Ovary (tissue), 7 donors: ENCODE measurements at regions not wholly inside any gene's neighbourhood (a gene's known extent, or its start where the extent isn't known, plus 50 kb on each side); places are given as distances from the start of the nearest gene placed in this dataset.

Experiments used
- DNase-seq, 5 donors: peaks; one replicate each; pipeline ENCODE4 v3.0.0-alpha.2; 2019 to 2020
- H3K27ac ChIP-seq, 2 donors: fragments of 200-600 bp; one replicate each; pipeline versions ENCODE4 v1.5.1 to v1.8.0; 2019 to 2022
- H3K27me3 ChIP-seq: fragments of 200-600 bp; one replicate; pipeline ENCODE4 v1.8.0; 2022
- H3K36me3 ChIP-seq: fragments of 200-600 bp; sonication (generic); one replicate; pipeline ENCODE4 v1.5.1; 2019
- H3K4me1 ChIP-seq: one replicate; pipeline ENCODE4 v1.8.1; 2013; ENCODE audit warnings: mild to moderate bottlenecking, moderate library complexity; ENCODE audit not compliant: insufficient read depth
- H3K4me3 ChIP-seq: fragments of 200-600 bp; sonication (generic); one replicate; pipeline ENCODE4 v1.5.1; 2017
- H3K9me3 ChIP-seq, 2 donors: fragments of 200-600 bp in 1 of 2; sonication (generic) in 1 of 2; one replicate each; pipeline versions ENCODE4 v1.5.1 to v1.8.1; 2013 to 2019; ENCODE audit warnings: mild to moderate bottlenecking in 1 of 2, moderate library complexity in 1 of 2
- EP300 ChIP-seq: sonication (generic); formaldehyde crosslinking; IDR thresholded peaks from one replicate; pipeline ENCODE4 v1.6.1; 2017; ENCODE audit warnings: antibody characterized with exemption
- POLR2A ChIP-seq: fragments of 450-650 bp; IDR thresholded peaks from one replicate; pipeline ENCODE4 v1.6.1; 2017; ENCODE audit warnings: antibody characterized with exemption, mild to moderate bottlenecking, moderate library complexity
- WGBS, 3 donors: extraction: QIAGEN DNeasy Blood & Tissue Kit in 1 of 3; methylation state at CpG; one replicate each; pipeline versions ENCODE4 v1.1.5 to v1.1.7; 2013 to 2017; 5-methylcytosine and 5-hydroxymethylcytosine counted together
- intact Hi-C, 4 donors: fragments of 100-400 bp; cut with DNase I; formaldehyde crosslinking; loops; one replicate each; pipeline versions ENCODE4 v1.11.0 to v1.15.1; 2022 to 2023
- TF ChIP-seq, protein P1 (sequence below), 3 donors: fragments of 450-650 bp in 2 of 3; fragments of 200-600 bp in 1 of 3; IDR thresholded peaks; one replicate each; pipeline versions ENCODE4 v1.5.1 to v1.8.0; 2016 to 2022; ENCODE audit warnings: antibody characterized with exemption in 3 of 3, mild to moderate bottlenecking in 1 of 3
- donor health status: DM: no; HTN: no; CAD: no; lungs with moderate emphysema.
- donor health status: DM: no; HTN: no; CAD: no.
- donor health status: Bipolar disorder and iron deficiency.
- donor health status: DM: no; HTN: no; CAD: no.
- donor health status: DM: yes; HTN: yes; CAD: no.

DNA sequence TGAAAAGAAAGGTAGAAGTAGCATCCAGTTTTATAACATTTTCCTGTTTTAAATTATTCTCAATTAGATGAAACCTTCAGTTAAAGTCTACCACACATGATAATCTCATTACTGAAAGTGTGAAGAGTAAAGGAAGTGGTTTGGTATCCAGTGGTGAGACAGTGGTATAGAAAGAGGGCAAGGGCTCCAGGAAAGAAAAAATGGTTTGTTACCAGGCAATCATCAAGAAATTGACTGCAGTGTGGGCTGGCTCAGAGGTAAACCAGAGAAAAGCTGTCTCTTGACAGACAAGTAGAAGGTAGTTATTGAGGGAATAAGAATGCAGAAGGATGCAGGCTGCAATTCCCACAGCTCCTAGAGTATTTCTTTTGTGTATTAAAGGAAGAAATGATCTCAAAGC, 406.2 kb downstream of the TLL1 start:
- DNase-seq: no peak
- Histone ChIP-seq H3K4me1 (no peaks in the 10 kb centered on the region), H3K36me3 (no peaks in the 10 kb centered on the region), H3K4me3 (no peak overlapping the region), H3K27me3 (no peaks in the 10 kb centered on the region), H3K27ac (no peak overlapping the region), H3K9me3 (no peaks in the 10 kb centered on the region)
- intact Hi-C loops: no loop called here
- TF ChIP-seq, protein P1, sequence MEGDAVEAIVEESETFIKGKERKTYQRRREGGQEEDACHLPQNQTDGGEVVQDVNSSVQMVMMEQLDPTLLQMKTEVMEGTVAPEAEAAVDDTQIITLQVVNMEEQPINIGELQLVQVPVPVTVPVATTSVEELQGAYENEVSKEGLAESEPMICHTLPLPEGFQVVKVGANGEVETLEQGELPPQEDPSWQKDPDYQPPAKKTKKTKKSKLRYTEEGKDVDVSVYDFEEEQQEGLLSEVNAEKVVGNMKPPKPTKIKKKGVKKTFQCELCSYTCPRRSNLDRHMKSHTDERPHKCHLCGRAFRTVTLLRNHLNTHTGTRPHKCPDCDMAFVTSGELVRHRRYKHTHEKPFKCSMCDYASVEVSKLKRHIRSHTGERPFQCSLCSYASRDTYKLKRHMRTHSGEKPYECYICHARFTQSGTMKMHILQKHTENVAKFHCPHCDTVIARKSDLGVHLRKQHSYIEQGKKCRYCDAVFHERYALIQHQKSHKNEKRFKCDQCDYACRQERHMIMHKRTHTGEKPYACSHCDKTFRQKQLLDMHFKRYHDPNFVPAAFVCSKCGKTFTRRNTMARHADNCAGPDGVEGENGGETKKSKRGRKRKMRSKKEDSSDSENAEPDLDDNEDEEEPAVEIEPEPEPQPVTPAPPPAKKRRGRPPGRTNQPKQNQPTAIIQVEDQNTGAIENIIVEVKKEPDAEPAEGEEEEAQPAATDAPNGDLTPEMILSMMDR (IDR thresholded peaks at IDR 0.05): no peak
- TF ChIP-seq EP300 (no peak), POLR2A (no peak)

DNA sequence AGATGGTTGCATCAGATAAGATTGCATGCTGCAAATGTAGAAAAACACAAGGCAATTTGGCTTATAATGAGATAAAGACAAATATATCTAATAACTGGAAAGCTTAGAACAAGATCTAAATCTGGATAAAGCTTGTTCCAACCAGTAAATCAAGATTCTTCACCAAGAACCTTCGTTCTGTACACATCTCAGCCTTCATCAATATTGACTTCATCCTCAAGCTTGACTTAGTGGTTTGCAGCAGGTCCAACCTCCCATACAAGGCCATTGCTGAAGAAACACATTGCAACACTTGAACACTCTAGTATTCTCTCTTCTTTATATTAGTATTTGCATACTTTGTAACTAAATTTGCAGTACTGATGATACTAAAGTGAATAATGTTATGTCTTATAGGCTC, 407.6 kb downstream of the TLL1 start:
- Histone ChIP-seq H3K36me3 (no peaks in the 10 kb centered on the region), H3K4me3 (no peak overlapping the region), H3K4me1 (no peaks in the 10 kb centered on the region), H3K27ac (no peak overlapping the region), H3K27me3 (no peaks in the 10 kb centered on the region), H3K9me3 (no peaks in the 10 kb centered on the region)
- DNase-seq: no peak
- TF ChIP-seq, protein P1 (IDR thresholded peaks at IDR 0.05): no peak
- TF ChIP-seq POLR2A (no peak), EP300 (no peak)
- intact Hi-C loops: no loop called here
- WGBS, 3 donors: 44 to 58% (median 47%) methylated on average over 1 of the region's 1 CpG

DNA sequence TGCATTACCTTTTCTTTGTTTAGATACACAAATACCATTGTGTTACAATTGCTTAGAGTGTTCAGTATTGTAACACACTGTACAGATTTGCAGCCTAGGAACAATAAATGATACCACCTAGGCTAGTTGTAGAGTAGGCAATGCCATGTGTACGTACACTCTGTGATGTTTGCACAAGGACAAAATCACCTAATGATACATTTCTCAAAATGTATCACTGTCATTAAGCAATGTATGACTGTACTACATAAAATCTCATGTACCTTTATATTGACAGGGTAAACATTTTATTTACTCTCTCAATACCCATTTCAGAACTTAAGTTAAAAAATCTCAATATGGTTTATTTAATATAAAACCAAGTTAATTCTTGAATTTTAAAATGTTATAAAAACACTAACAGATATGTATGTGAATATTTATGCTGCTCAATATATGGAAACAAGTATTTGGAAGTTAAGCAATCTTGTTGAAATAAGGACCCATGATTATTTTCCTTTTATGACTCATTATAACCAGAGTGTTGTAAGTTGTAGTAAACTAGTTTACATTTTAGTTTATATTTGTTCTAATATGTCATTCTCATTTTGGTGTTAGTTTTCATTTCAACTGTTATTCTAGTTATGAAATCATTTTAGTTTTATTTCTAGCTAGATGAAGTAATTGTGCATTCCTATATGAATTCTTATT, 409.2 kb downstream of the TLL1 start:
- Histone ChIP-seq H3K4me3 (no peak overlapping the region), H3K27ac (no peak overlapping the region), H3K9me3 (no peaks in the 10 kb centered on the region), H3K4me1 (no peaks in the 10 kb centered on the region), H3K36me3 (no peaks in the 10 kb centered on the region), H3K27me3 (no peaks in the 10 kb centered on the region)
- TF ChIP-seq, protein P1 (IDR thresholded peaks at IDR 0.05): no peak
- TF ChIP-seq EP300 (no peak), POLR2A (no peak)
- intact Hi-C loops: no loop called here
- no peak for DNase-seq
- 0 to 93% (median 47%) methylated on average over 1 of the region's 1 CpG for WGBS, 3 donors

DNA sequence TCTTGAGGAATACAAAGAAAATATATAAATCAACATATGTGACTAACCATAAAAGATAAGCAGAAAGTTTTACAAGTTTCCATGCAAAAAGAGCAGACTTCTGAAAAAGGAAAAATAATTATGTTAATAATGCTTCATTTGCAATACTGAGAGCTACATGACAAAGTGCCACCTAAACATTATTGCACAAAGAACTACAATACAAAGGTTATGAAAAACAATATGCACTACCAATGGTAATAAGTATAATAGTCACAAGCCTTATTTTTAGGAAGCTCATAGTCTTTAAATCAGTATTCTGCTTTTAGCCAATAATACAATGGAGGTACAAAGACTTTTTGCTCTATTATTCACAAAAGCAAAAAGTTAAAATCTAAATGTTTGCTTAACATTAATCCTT, 411.2 kb downstream of the TLL1 start:
- DNase-seq: no peak
- intact Hi-C loops: no loop called here

More for the DNA sequence above, 411.2 kb downstream of the TLL1 start:
- Histone ChIP-seq H3K4me1 (no peaks in the 10 kb centered on the region), H3K27ac (no peak overlapping the region), H3K27me3 (no peaks in the 10 kb centered on the region), H3K36me3 (no peaks in the 10 kb centered on the region), H3K9me3 (no peaks in the 10 kb centered on the region), H3K4me3 (no peak overlapping the region)
- TF ChIP-seq, protein P1 (IDR thresholded peaks at IDR 0.05): no peak
- TF ChIP-seq EP300 (no peak), POLR2A (no peak)
